NCI-H1092 (cell line): ENCODE measurements at regions not wholly inside any gene's neighbourhood (a gene's known extent, or its start where the extent isn't known, plus 50 kb on each side); places are given as distances from the start of the nearest gene placed in this dataset.

ENCODE experiments used
- DNase-seq: peaks from one replicate; lab custom pipeline; 2025; lab: John Stamatoyannopoulos, UW

- no peak for DNase-seq
Measured at GRCh38 chr15:39153716-39154115, 427.2 kb upstream of the THBS1 start.

- DNase-seq, result no peak
Measured at GRCh38 chr15:39154227-39154638, 426.6 kb upstream of the THBS1 start.

GRCh38 chr15:39154776-39155175 is 426.1 kb upstream of the THBS1 start:
- DNase-seq, result no peak

GRCh38 chr15:39156166-39156565 is 424.7 kb upstream of the THBS1 start:
- DNase-seq, result no peak

- no peak for DNase-seq
Measured at GRCh38 chr15:39156646-39157250, 424.1 kb upstream of the THBS1 start.

- DNase-seq, result no peak
Measured at GRCh38 chr15:39157882-39158281, 423.0 kb upstream of the THBS1 start.

- no peak for DNase-seq
Measured at GRCh38 chr15:39159833-39160232, 421.0 kb upstream of the THBS1 start.

- DNase-seq, result no peak
Measured at GRCh38 chr15:39161096-39161495, 419.8 kb upstream of the THBS1 start.

GRCh38 chr15:39165020-39165706 is 415.7 kb upstream of the THBS1 start:
- no peak for DNase-seq

- DNase-seq, result no peak
Measured at GRCh38 chr15:39167164-39168058, 413.5 kb upstream of the THBS1 start.

- DNase-seq, result peak; percentile 29
Measured at GRCh38 chr15:39171944-39172368, 408.9 kb upstream of the THBS1 start.

- no peak for DNase-seq
Measured at GRCh38 chr15:39172380-39173281, 408.2 kb upstream of the THBS1 start.

GRCh38 chr15:39173426-39173825 is 407.5 kb upstream of the THBS1 start:
- no peak for DNase-seq

- no peak for DNase-seq
Measured at GRCh38 chr15:39174332-39174731, 406.5 kb upstream of the THBS1 start.

GRCh38 chr15:39176030-39176429 is 404.8 kb upstream of the THBS1 start:
- no peak for DNase-seq

- no peak for DNase-seq
Measured at GRCh38 chr15:39177561-39177960, 403.3 kb upstream of the THBS1 start.

GRCh38 chr15:39180030-39180429 is 400.8 kb upstream of the THBS1 start:
- DNase-seq, result no peak

- no peak for DNase-seq
Measured at GRCh38 chr15:39180483-39180933, 400.4 kb upstream of the THBS1 start.

- DNase-seq, result no peak
Measured at GRCh38 chr15:39181056-39181747, 399.7 kb upstream of the THBS1 start.

GRCh38 chr15:39181940-39182339 is 398.9 kb upstream of the THBS1 start:
- DNase-seq, result no peak
